GM12891 (cell line): ENCODE measurements at regions not wholly inside any gene's neighbourhood (a gene's known extent, or its start where the extent isn't known, plus 50 kb on each side); places are given as distances from the start of the nearest gene placed in this dataset.

Experiments
- DNase-seq: peaks from one replicate; pipeline ENCODE4 v3.0.0; 2011; ENCODE audit warnings: low spot score; ENCODE audit not compliant: insufficient read length
- FAIRE-seq: peaks from 2 replicates; lab custom pipeline; 2011; peaks lifted over from hg19 to GRCh38; lab: Jason Lieb, UNC
- PAX5 ChIP-seq: IDR thresholded peaks from 2 replicates; pipeline ENCODE4 v1.6.1; 2011; ENCODE audit warnings: low read length, moderate library complexity, mild to moderate bottlenecking; ENCODE audit not compliant: insufficient read depth, severe bottlenecking
- POLR2A ChIP-seq: IDR thresholded peaks from 2 replicates; pipeline ENCODE4 v1.6.1; 2011; ENCODE audit warnings: low read depth, low read length, control low read depth
- POLR2AphosphoS5 ChIP-seq: IDR thresholded peaks from 2 replicates; pipeline ENCODE4 v1.6.1; 2011; ENCODE audit warnings: low read depth, low read length, control low read depth
- POU2F2 ChIP-seq: IDR thresholded peaks from 2 replicates; pipeline ENCODE4 v1.6.1; 2011; ENCODE audit warnings: low read depth, mild to moderate bottlenecking, control low read depth, low read length, moderate library complexity
- SPI1 ChIP-seq: IDR thresholded peaks from 2 replicates; pipeline ENCODE4 v1.6.1; 2011; ENCODE audit warnings: low read depth, low read length, control low read depth
- TAF1 ChIP-seq: IDR thresholded peaks from 2 replicates; pipeline ENCODE4 v1.6.1; 2011; ENCODE audit warnings: low read depth, low read length, control low read depth

DNA sequence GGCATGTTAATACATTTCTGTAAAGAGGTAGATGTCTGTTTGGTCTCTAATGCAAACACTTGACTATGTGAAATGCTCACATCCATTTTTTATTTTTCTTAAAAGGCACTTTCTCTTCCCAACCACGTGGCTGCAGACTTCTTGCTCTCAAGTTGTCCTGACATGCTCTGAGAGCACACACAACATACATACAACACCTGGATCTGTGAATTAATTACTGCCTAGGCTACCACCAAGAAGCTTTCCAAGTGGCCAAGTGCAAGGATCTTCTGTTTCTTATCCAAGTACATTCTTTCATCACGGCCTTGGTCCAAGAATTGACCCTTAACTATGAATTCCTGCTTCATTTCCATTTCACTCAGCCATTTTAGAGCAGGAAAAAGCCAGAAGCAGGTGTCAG lies 110.8 kb downstream of the SPRY1 start:
- FAIRE-seq (no peak), DNase-seq (no peak)

DNA sequence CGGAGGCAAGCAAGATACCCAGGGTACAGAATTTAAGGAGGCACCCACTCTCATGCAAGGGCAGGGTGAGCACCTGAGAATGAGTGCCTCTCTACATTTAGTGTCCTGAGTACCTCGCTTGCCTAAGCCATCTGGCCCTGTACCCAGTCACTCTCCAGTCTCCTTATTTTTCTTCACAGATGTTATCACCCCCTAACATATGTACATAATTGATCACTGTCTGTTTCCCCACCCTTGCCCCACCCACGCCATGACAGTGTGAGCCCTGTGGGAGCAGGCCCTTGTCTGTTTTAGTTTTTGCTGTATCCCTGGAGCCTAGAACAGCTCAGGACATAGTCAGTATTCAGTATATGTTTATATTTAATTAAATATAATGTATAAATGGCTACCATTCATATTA lies 113.6 kb downstream of the SPRY1 start:
- FAIRE-seq: no peak
- no peak for DNase-seq
- TF ChIP-seq POU2F2 (no peak), POLR2A (no peak), SPI1 (no peak), POLR2AphosphoS5 (no peak), PAX5 (no peak), TAF1 (no peak)

More for the DNA sequence above, 110.8 kb downstream of the SPRY1 start:
- TF ChIP-seq POU2F2 (no peak), TAF1 (no peak), POLR2A (no peak), PAX5 (no peak), POLR2AphosphoS5 (no peak), SPI1 (no peak)

DNA sequence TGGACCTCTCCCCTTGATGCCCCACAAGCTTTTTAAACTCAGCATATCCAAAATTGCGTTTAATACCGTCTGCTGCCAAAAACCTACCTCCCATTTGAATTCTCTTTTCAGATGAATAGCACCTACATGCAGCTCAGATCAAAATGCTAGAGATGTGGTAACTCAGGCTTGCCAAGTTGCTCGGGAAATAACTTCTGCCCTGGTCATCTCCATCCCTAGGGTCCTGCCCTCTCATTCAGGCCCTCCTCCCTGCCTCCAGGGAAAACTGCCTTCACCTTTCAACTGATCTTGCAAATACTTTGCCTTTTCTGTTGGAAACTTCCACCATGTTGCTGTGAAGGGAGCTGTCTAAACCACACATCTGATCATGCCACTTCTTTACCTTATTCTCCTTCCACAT lies 114.1 kb downstream of the SPRY1 start:
- TF ChIP-seq POU2F2 (no peak), TAF1 (no peak), SPI1 (no peak)
- FAIRE-seq (no peak), DNase-seq (no peak)

DNA sequence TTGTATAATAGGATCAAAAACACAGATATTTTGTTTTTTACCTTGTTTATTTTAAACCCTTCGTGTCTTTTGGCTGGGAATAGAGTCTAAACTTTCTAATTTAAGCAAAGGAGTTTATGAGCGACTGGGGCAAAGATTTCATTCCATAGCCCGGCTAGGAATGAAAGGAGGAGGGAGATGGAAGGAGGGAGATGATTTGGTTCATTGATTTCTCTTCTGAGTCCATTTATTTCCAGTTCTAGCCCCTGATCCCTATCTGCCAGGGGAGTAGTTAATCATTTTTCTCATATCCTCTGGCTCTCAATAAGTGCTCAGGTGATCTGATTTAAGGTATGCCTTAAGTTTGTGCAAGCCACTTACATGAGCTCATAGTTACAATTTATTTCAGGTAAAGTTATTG lies 120.0 kb downstream of the SPRY1 start:
- no peak for DNase-seq
- TF ChIP-seq PAX5: no peak
- no peak for TF ChIP-seq SPI1
- TF ChIP-seq POLR2A: no peak
- TF ChIP-seq POLR2AphosphoS5: no peak
- no peak for TF ChIP-seq TAF1
- no peak for TF ChIP-seq POU2F2
- no peak for FAIRE-seq

- no peak for FAIRE-seq
- TF ChIP-seq POLR2AphosphoS5 (no peak), POU2F2 (no peak), SPI1 (no peak), TAF1 (no peak), POLR2A (no peak), PAX5 (no peak)
- no peak for DNase-seq
These were observed 120.6 kb downstream of the SPRY1 start for GRCh38 chr4:123517176-123517575.

GRCh38 chr4:123517971-123518370 lies 121.4 kb downstream of the SPRY1 start:
- TF ChIP-seq POLR2AphosphoS5 (no peak), TAF1 (no peak), SPI1 (no peak), PAX5 (no peak), POLR2A (no peak), POU2F2 (no peak)
- DNase-seq (no peak), FAIRE-seq (no peak)

GRCh38 chr4:123520325-123520724 lies 123.7 kb downstream of the SPRY1 start:
- FAIRE-seq (no peak), DNase-seq (no peak)

GRCh38 chr4:123522081-123522480 lies 125.5 kb downstream of the SPRY1 start:
- no peak for FAIRE-seq
- no peak for DNase-seq
- TF ChIP-seq POLR2AphosphoS5: no peak
- TF ChIP-seq POU2F2: no peak
- TF ChIP-seq POLR2A: no peak
- TF ChIP-seq TAF1: no peak
- no peak for TF ChIP-seq SPI1
- TF ChIP-seq PAX5: no peak

More at GRCh38 chr4:123520325-123520724, 123.7 kb downstream of the SPRY1 start:
- TF ChIP-seq TAF1 (no peak), POU2F2 (no peak), SPI1 (no peak), POLR2A (no peak), POLR2AphosphoS5 (no peak), PAX5 (no peak)

- DNase-seq: no peak
- TF ChIP-seq PAX5 (no peak), SPI1 (no peak), POLR2AphosphoS5 (no peak), POU2F2 (no peak), POLR2A (no peak), TAF1 (no peak)
- no peak for FAIRE-seq
These were observed 126.1 kb downstream of the SPRY1 start for GRCh38 chr4:123522646-123523045.

DNA sequence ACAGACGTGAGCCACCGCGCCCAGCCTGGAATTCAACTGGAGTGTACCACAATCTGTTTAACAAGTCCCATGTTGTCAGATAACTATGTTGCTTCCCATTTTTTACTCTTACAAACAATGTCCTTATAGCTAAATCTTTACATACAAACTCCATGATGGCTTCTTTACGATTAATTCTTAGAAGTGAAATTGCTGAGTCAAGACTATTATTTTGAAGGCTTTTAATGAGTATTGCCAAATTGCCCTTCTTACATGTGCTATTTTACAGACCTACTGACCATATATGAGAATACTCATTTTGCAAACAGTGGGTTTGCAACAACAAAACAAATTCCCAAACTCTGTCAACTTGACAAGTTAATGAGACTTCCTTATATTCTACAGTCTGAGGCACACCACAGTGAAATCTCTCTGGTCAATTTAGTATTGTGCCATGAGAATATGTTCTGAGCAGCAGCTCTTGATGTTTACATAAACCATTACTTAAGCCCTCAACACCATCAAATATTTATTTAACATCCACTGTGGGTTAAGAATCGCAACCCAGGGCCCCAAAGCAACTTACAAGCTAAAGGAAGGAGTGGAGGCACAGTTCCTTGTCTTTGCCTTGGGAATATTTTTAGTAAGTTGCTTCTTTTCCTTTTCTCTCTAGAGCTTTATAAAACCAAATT lies 128.5 kb downstream of the SPRY1 start:
- no peak for DNase-seq
- no peak for FAIRE-seq
- TF ChIP-seq POLR2A: no peak
